Sciatic nerve (tissue), 2 donors: ENCODE measurements at regions not wholly inside any gene's neighbourhood (a gene's known extent, or its start where the extent isn't known, plus 50 kb on each side); places are given as distances from the start of the nearest gene placed in this dataset.

ENCODE experiments used
- ATAC-seq: fragments of 200-7000 bp; cut with Tn5 transposase; one replicate; pipeline ENCODE4 v1.9.1; 2020; ENCODE audit warnings: mild to moderate bottlenecking, moderate library complexity
- DNase-seq: peaks from one replicate; pipeline ENCODE4 v3.0.0-alpha.2; 2020; ENCODE audit warnings: low spot score
- intact Hi-C: fragments of 100-400 bp; cut with DNase I; formaldehyde crosslinking; loops from one replicate; pipeline ENCODE4 v1.14.2; 2022
- donor health status: DM: no; HTN: no; CAD: no.
- donor health status: DM: no; HTN: no; CAD: no.

- no peak for DNase-seq
- intact Hi-C loops = no loop called here
- no peak for ATAC-seq
Measured at GRCh38 chr6:114520976-114521375, 178.2 kb upstream of the HS3ST5 start.

GRCh38 chr6:114514170-114514569 is 171.3 kb upstream of the HS3ST5 start:
- DNase-seq (no peak), ATAC-seq (no peak)
- intact Hi-C loops = no loop called here

GRCh38 chr6:114471450-114471849 is 128.6 kb upstream of the HS3ST5 start:
- ATAC-seq (no peak), DNase-seq (no peak)
- intact Hi-C loops = no loop called here

- ATAC-seq = peak; percentile 13
- no peak for DNase-seq
- intact Hi-C loops = no loop called here
Measured at GRCh38 chr6:114467931-114468330, 125.1 kb upstream of the HS3ST5 start.

GRCh38 chr6:114465511-114465910 is 122.7 kb upstream of the HS3ST5 start:
- ATAC-seq = no peak
- intact Hi-C loops = no loop called here

GRCh38 chr6:114453737-114454276 is 111.0 kb upstream of the HS3ST5 start:
- DNase-seq = no peak
- no peak for ATAC-seq
- intact Hi-C loops = no loop called here

More at GRCh38 chr6:114465511-114465910, 122.7 kb upstream of the HS3ST5 start:
- DNase-seq = no peak

- intact Hi-C loops = no loop called here
- DNase-seq = no peak
- ATAC-seq = no peak
Measured at GRCh38 chr6:114452785-114453401, 110.1 kb upstream of the HS3ST5 start.

- ATAC-seq (no peak), DNase-seq (no peak)
- intact Hi-C loops = no loop called here
Measured at GRCh38 chr6:114450631-114451030, 107.8 kb upstream of the HS3ST5 start.

- intact Hi-C loops = no loop called here
- ATAC-seq (no peak), DNase-seq (no peak)
Measured at GRCh38 chr6:114449659-114450058, 106.8 kb upstream of the HS3ST5 start.

GRCh38 chr6:114446342-114446741 is 103.5 kb upstream of the HS3ST5 start:
- no peak for DNase-seq
- no peak for ATAC-seq
- intact Hi-C loops = no loop called here

GRCh38 chr6:114445846-114446245 is 103.0 kb upstream of the HS3ST5 start:
- intact Hi-C loops = no loop called here
- DNase-seq = no peak
- ATAC-seq = no peak

GRCh38 chr6:114439411-114439810 is 96.6 kb upstream of the HS3ST5 start:
- no peak for ATAC-seq
- no peak for DNase-seq
- intact Hi-C loops = no loop called here

- no peak for DNase-seq
Measured at GRCh38 chr6:114437235-114437634, 94.4 kb upstream of the HS3ST5 start.

GRCh38 chr6:114436691-114437090 is 93.9 kb upstream of the HS3ST5 start:
- ATAC-seq (no peak), DNase-seq (no peak)
- intact Hi-C loops = no loop called here

More at GRCh38 chr6:114437235-114437634, 94.4 kb upstream of the HS3ST5 start:
- intact Hi-C loops = no loop called here
- ATAC-seq = no peak

- ATAC-seq (no peak), DNase-seq (no peak)
- intact Hi-C loops = no loop called here
Measured at GRCh38 chr6:114435985-114436384, 93.2 kb upstream of the HS3ST5 start.

GRCh38 chr6:114432400-114432799 is 89.6 kb upstream of the HS3ST5 start:
- no peak for ATAC-seq
- intact Hi-C loops = no loop called here
- no peak for DNase-seq

GRCh38 chr6:114431641-114432040 is 88.8 kb upstream of the HS3ST5 start:
- ATAC-seq = no peak

GRCh38 chr6:114430534-114431124 is 87.8 kb upstream of the HS3ST5 start:
- intact Hi-C loops = no loop called here
- ATAC-seq (no peak), DNase-seq (no peak)

More at GRCh38 chr6:114431641-114432040, 88.8 kb upstream of the HS3ST5 start:
- no peak for DNase-seq
- intact Hi-C loops = no loop called here

- DNase-seq (no peak), ATAC-seq (no peak)
- intact Hi-C loops = no loop called here
Measured at GRCh38 chr6:114428341-114428740, 85.5 kb upstream of the HS3ST5 start.

- ATAC-seq (no peak), DNase-seq (no peak)
- intact Hi-C loops = no loop called here
Measured at GRCh38 chr6:114421199-114421598, 78.4 kb upstream of the HS3ST5 start.

GRCh38 chr6:114419175-114419574 is 76.4 kb upstream of the HS3ST5 start:
- no peak for DNase-seq

More at GRCh38 chr6:114419175-114419574, 76.4 kb upstream of the HS3ST5 start:
- no peak for ATAC-seq
- intact Hi-C loops = loop anchor here (5.0 kb wide), 1 partner anchor 913 kb away; no protein-coding TSS in a partner anchor
